ENCODE measurements at regions not wholly inside any gene's neighbourhood (a gene's known extent, or its start where the extent isn't known, plus 50 kb on each side); places are given as distances from the start of the nearest gene placed in this dataset.

- Histone ChIP-seq H3K9ac (replicated peaks; ENCODE audit: extremely low read depth, insufficient read depth, low read length) (no peak overlapping the region), H3K4me2 (ENCODE audit: insufficient read depth, low read length) (no peak overlapping the region), H4K20me1 (replicated peaks; ENCODE audit: control insufficient read depth, extremely low read depth, insufficient read depth, low read length) (no peaks in the 10 kb centered on the region), H3K27me3 (ENCODE audit: control insufficient read depth in 2 of 2, insufficient read depth in 2 of 2, low read length in 2 of 2) (no peaks in the 10 kb centered on the region), H3K4me1 (ENCODE audit: control insufficient read depth, extremely low read depth, insufficient read depth, low read length) (no peaks in the 10 kb centered on the region), H3K9me1 (replicated peaks; ENCODE audit: control insufficient read depth, extremely low read depth, insufficient read depth, low read length) (no peaks in the 10 kb centered on the region), H3K79me2 (ENCODE audit: control insufficient read depth, insufficient read depth, low read length) (no peaks in the 10 kb centered on the region), H3K27ac (ENCODE audit: insufficient read depth, low read depth, low read length) (no peak overlapping the region), H2AFZ (ENCODE audit: low read depth, low read length) (no peak overlapping the region), H3K4me3 (replicated peaks in 1 of 3; ENCODE audit: insufficient read depth in 1 of 3, low read depth in 1 of 3, low read length in 3 of 3) (no peak overlapping the region), H3K9me3 (replicated peaks; ENCODE audit: control insufficient read depth, insufficient read depth, low read length) (no peaks in the 10 kb centered on the region), H3K36me3 (ENCODE audit: control insufficient read depth in 2 of 2, extremely low read depth in 1 of 2, insufficient read depth in 2 of 2, low read length in 2 of 2) (no peaks in the 10 kb centered on the region)
- ChIA-PET CTCF (no interaction called here), POLR2A (no interaction called here)
- intact Hi-C loops (cut with micrococcal nuclease) (no loop called here), dilution Hi-C loops (cut with MboI; ENCODE audit: extremely low pct_ligation_motif_present, low sequenced_read_pairs) (no loop called here)
- no peak for TF ChIP-seq MAX (IDR thresholded peaks at IDR 0.05; ENCODE audit: insufficient read depth, insufficient read length)
- no peak for TF ChIP-seq EZH2 (IDR thresholded peaks at IDR 0.05; ENCODE audit: borderline replicate concordance, low read depth, low read length, severe bottlenecking)
- TF ChIP-seq MYC (IDR thresholded peaks at IDR 0.05; ENCODE audit: low read depth, low read length), result no peak
- TF ChIP-seq FOS (IDR thresholded peaks at IDR 0.05; ENCODE audit: borderline replicate concordance, insufficient read depth, low read length), result no peak
- no peak for TF ChIP-seq POLR2A (IDR thresholded peaks at IDR 0.05; ENCODE audit: low read depth, low read length)
- TF ChIP-seq JUN (IDR thresholded peaks at IDR 0.05; ENCODE audit: borderline replicate concordance, insufficient read depth, insufficient read length, low read depth), result no peak
- no TSS peak for BruUV-seq (replicated peaks)
- DNase-seq (ENCODE audit: low read depth, low spot score) (no peak), FAIRE-seq (no peak)
These were observed 269.7 kb upstream of the GAS1 start for GRCh38 chr9:87216897-87217455.

GRCh38 chr9:87223392-87224246 is 274.0 kb upstream of the DAPK1 start:
- Histone ChIP-seq H3K27ac (ENCODE audit: insufficient read depth, low read depth, low read length) (no peak overlapping the region), H2AFZ (ENCODE audit: low read depth, low read length) (no peak overlapping the region), H3K4me3 (replicated peaks in 1 of 3; ENCODE audit: insufficient read depth in 1 of 3, low read depth in 1 of 3, low read length in 3 of 3) (no peak overlapping the region), H3K9me1 (replicated peaks; ENCODE audit: control insufficient read depth, extremely low read depth, insufficient read depth, low read length) (no peaks in the 10 kb centered on the region), H3K27me3 (ENCODE audit: control insufficient read depth in 2 of 2, insufficient read depth in 2 of 2, low read length in 2 of 2) (no peaks in the 10 kb centered on the region), H3K9me3 (replicated peaks; ENCODE audit: control insufficient read depth, insufficient read depth, low read length) (no peaks in the 10 kb centered on the region), H3K79me2 (ENCODE audit: control insufficient read depth, insufficient read depth, low read length) (no peaks in the 10 kb centered on the region), H4K20me1 (replicated peaks; ENCODE audit: control insufficient read depth, extremely low read depth, insufficient read depth, low read length) (no peaks in the 10 kb centered on the region), H3K4me1 (ENCODE audit: control insufficient read depth, extremely low read depth, insufficient read depth, low read length) (no peaks in the 10 kb centered on the region), H3K4me2 (ENCODE audit: insufficient read depth, low read length) (no peak overlapping the region), H3K36me3 (ENCODE audit: control insufficient read depth in 2 of 2, extremely low read depth in 1 of 2, insufficient read depth in 2 of 2, low read length in 2 of 2) (no peaks in the 10 kb centered on the region), H3K9ac (replicated peaks; ENCODE audit: extremely low read depth, insufficient read depth, low read length) (no peak overlapping the region)
- POLR2A ChIA-PET, result no interaction called here
- no peak for FAIRE-seq
- intact Hi-C loops (cut with micrococcal nuclease) (no loop called here), dilution Hi-C loops (cut with MboI; ENCODE audit: extremely low pct_ligation_motif_present, low sequenced_read_pairs) (no loop called here)
- no peak for TF ChIP-seq POLR2AphosphoS5 (IDR thresholded peaks at IDR 0.05; ENCODE audit: insufficient read depth, low read depth, low read length)
- TF ChIP-seq EZH2 (IDR thresholded peaks at IDR 0.05; ENCODE audit: borderline replicate concordance, low read depth, low read length, severe bottlenecking), result no peak
- TF ChIP-seq JUN (IDR thresholded peaks at IDR 0.05; ENCODE audit: borderline replicate concordance, insufficient read depth, insufficient read length, low read depth), result no peak
- no peak for TF ChIP-seq POLR2A (IDR thresholded peaks at IDR 0.05; ENCODE audit: low read depth, low read length)
- TF ChIP-seq FOS (IDR thresholded peaks at IDR 0.05; ENCODE audit: borderline replicate concordance, insufficient read depth, low read length), result no peak
- TF ChIP-seq MAX (IDR thresholded peaks at IDR 0.05; ENCODE audit: insufficient read depth, insufficient read length), result no peak
- no peak for TF ChIP-seq GATA2 (IDR thresholded peaks at IDR 0.05; ENCODE audit: insufficient read depth, insufficient read length, low read depth, low read length)
- TF ChIP-seq MYC (IDR thresholded peaks at IDR 0.05; ENCODE audit: low read depth, low read length), result no peak
- TF ChIP-seq CTCF (IDR thresholded peaks at IDR 0.05; ENCODE audit: extremely low read depth in 1 of 2, insufficient read depth in 1 of 2, low read depth in 1 of 2, low read length in 2 of 2), result no peak
- CTCF ChIA-PET, result no interaction called here
- BruUV-seq (replicated peaks), result no TSS peak
- no peak for DNase-seq (ENCODE audit: low read depth, low spot score)

Measured in endothelial cell of umbilical vein (primary cell).